DMS153 treated with DMSO at 0.1 percent for 48 hours (cell line): ENCODE measurements at regions not wholly inside any gene's neighbourhood (a gene's known extent, or its start where the extent isn't known, plus 50 kb on each side); places are given as distances from the start of the nearest gene placed in this dataset.
"Not testable (repeated sequence)": the region's sequence is repeated elsewhere in the genome, so short reads cannot be mapped to it uniquely, and the experiment has no call there.

Experiments used
- DNase-seq: peaks from one replicate; lab custom pipeline; 2025; ENCODE audit not compliant: unreplicated experiment; lab: John Stamatoyannopoulos, UW

DNA sequence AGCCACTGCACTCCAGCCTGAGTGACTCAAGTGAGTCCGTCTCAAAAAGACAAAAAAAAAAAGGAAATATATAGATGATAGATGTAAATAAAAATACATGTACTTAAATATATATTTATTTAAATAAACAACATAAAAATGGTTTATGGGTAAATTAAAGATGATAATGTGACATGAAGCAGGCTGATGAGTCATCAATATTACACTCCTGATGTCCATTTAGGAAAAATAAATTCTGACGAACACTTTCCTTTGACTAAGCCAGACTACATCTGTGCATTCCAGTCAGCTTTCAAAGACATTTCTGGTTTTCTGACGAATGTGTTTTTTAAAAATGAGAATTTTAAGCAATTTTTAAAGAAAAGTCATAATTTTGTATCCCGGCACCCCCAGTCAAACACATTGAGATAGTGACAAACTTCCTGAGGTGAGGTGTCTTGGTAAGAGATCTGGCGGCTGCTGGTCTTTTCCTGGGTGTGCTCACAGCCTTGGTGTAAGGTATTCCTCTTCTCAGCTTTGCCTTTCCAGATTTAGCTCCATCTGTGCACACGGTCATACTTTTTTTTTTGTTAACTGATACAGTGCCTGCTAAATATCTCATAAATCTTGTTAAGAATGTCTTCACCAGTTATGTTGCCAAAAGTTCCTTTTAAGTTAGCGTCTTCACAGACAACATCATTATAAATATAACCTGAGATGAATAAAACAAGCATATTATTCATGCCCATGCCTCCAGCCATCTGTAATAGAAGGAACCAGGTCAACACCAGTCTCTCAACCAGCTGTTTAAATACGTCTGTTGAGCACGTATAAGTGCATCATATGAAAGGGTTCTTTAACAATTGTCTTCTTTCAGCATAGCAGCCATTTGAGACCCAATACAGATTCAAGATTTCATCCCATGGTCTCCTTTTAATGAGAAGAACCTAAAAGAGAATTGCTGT, 214.5 kb upstream of the PLD5 start:
- DNase-seq, result no peak

DNA sequence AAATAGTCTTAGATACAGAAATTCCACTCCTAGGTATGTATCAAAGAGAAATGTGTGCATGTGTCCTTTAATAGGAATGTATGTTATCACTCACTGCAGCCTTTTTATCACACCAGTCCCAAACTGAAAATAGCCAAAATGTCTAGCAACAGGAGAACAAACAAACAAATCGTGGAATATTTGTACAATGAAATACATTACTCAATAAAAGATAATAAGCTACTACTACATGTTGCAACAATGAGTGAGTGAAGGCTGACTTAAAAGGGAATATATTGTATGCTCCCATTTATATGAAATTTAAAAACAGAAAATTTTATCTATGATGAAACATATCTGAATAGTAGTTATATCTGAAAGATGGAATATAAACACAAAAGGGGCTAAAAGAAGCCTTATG, 212.1 kb upstream of the PLD5 start:
- DNase-seq, result no peak

DNA sequence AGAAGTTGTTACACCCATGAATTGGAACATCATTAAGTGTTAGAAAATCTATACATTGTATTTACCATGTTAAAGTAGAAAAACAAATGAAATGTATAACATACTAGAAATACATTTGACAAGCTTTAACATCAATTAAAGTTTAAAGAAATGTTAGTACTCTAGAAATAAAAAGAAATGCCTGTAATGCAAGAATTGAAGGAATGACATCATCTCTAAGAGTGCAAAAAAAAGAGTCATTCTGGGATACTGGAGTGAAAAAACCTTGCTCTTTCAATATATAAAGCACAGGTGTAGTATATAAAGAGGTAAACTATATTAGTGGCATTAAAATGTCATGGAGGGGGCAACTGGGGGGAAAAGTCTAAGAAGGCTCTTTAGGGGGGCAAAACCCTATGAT, 210.8 kb upstream of the PLD5 start:
- DNase-seq, result no peak

DNA sequence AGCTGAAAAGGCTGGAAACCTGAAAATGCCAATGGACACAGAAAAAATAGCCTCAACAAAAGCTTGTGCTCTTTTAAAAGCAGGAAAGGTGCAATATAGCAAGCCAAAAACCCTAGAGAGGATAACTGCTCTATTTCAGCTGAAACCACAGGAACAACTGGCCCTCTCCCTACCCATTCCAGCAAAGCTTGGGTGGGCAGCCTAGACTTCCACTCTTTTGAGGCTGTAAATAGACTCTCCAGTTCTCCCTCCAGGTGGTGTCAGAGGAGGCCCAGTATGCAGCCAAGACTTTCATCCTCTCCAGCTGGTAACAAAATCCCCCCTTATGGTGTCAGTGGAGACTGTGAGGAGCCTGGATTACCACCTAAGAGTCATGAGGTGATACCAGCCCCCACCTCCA, 206.9 kb upstream of the PLD5 start:
- no peak for DNase-seq

DNA sequence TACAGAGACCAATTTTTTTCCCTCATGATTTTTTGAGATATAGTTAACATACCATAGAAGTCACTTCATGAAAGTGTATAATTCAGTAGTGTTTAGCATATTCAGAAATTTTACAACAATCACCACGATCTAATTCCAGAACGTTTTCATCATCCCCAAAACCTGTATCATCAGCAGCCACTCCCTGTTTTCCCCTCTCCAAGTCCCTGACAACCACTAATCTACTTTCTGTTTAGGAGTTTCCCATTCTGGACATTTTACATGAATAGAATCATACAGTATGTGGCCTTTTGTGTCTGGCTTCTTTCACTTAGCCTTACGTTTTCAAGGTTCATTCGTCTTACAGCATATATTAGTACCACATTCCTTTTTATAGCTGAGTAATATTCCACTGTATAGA, 204.2 kb upstream of the PLD5 start:
- no peak for DNase-seq

DNA sequence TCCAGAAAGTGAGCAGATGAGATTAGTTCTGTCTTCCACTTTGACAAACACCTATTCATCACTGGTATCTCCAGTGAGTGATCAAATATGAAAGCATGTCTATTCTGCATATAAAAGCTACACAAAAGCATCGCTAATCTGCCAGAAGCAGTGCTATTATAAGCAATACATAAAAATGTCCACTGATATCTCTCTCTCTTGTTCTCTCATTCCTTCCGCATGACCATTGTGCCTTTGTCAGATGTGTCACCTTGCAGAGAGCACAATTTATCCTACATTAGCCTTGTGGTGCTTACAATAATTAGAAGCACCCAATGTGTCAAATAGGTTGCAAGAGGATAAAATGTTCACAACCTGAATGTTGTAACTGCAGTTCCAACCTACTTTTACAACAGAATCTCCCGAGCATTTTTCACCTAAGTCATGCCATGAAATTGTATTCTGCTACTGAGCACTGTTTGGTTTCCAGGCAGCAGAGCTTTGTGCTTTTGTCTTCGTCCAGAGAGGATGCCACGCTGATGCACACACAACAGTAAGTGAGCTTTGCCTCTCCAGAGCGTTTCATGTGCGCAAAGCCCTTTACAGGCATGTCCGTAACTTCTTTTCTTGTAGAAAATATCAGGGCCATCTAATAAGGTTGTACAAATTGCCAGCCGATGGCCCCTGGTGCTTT, 198.7 kb upstream of the PLD5 start:
- DNase-seq, result no peak

DNA sequence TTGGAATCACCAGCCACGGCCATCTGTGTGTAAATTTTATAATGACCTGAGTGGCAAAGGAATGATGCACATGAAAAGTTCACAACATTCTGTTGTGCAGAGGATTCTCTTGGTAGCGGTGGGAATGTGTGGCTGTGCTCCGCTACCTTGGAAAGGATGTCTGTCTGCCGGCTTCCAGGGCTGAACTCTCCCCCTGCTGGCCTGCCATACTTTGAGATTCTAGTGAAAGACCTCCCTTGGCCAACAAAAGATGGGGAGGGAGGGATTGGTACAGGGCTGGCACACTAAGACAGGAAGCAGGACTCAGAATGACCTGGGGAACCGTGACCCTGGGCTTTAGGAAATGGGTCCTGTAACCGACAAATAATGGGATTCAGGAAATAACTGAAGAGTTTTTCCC, 194.5 kb upstream of the PLD5 start:
- DNase-seq, result no peak

DNA sequence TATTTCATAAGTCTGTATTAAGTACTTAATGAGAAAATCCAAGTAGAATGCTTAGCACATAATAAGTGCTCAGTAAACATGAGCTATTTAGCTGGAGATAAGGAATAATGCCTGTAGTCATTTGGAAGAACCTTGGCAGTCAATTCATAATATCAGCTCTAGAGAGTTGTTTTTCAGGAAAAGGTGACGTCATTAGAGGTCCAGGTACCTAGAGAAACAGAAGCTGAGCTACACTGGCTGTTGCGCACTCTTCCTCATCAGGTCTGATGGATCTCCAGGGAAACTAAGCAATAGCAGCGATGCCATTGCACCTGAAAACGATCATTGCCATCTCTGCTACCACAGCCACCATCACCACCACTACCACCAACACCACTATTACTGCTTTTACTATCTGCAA, 187.8 kb upstream of the PLD5 start:
- DNase-seq, result no peak

DNA sequence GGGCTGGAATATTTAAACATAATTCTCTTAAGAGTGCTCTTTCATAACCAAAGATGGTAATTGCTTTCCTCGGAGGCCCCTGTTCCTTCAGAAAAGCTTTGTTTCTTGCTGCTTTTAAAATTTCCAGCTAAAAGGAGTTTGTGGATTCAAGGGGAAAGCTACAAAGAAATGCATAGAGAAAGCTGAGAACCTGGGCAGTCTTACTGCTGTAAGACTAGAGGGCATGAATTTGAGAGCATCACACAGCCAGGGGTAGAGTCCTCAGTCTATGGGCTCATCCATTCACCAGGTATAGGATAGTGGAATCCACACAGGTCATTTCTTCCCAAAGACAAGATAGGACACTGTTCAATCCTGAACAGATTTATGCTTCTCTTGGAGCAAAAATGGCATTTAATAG, 186.3 kb upstream of the PLD5 start:
- no peak for DNase-seq

DNA sequence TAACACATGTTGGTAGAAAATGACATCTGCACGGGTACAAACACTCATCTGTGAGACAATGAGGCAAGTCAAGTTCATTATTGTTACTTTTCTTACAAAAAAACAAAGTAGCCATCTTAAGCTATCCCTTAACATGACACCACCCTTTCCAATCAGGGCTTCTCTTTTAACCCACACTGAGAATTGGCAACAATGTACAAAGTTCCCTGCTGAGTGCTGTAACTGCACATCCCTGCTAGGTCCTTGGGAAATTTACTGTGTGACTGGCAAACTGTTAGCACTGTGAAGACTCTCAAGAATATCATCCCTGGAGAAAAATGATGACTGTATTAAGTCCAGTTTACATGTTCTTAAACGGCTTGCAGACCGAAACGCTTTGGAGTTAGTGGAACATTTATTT, 185.8 kb upstream of the PLD5 start:
- DNase-seq, result no peak

DNA sequence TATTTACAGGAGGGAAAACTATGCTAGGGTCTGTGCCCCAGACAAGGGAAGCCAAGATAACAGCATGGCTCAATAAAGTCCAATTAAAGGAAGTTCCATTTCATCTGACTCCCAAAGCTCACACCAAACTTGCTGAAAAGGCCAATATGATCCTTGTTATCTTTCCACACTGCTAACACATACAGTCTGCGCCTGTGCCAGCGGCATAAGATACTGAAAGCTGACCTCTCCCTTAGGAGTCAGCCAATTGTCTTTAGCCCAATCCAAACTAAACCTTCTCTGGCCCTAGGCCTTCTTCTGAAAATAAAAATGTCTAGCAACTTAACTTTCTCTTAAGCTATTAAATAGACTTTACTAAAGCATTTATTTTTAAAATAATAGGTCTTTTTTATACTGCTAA, 179.0 kb upstream of the PLD5 start:
- no peak for DNase-seq

DNA sequence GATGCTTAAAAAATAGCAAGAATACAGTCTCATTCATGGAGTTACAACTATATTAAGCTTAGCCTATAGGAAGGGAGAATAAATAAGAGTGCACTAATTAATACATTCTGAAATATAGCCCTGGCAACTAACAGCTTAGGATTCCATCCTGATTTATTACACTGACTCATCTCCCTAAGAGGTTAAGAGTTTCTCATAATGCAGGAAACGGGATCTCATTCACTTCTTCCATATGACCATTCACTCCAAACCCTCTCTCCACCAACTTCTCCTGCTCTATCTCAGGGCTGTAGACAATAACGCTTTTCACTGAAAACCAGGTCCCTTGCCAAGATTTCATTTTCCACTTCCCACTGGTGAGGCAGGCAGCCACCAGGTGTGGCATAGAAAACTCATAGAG, 168.5 kb upstream of the PLD5 start:
- DNase-seq, result no peak

DNA sequence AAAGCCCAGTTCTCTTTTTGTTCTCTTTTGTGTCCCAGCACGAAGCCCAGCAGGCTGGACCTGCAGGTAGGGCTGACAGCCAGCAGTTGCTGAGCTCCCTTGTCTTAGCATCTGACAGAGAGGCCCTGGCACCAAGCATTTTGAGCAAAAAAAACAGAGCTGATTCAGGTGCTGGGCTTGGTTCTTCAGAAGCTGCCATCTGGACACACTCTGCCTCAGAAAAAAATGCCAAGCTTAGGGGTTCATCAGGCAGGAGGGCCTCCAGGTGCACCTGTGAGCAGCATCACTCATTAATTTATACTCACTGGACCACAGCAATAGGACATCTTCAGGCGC, 167.1 kb upstream of the PLD5 start:
- no peak for DNase-seq

DNA sequence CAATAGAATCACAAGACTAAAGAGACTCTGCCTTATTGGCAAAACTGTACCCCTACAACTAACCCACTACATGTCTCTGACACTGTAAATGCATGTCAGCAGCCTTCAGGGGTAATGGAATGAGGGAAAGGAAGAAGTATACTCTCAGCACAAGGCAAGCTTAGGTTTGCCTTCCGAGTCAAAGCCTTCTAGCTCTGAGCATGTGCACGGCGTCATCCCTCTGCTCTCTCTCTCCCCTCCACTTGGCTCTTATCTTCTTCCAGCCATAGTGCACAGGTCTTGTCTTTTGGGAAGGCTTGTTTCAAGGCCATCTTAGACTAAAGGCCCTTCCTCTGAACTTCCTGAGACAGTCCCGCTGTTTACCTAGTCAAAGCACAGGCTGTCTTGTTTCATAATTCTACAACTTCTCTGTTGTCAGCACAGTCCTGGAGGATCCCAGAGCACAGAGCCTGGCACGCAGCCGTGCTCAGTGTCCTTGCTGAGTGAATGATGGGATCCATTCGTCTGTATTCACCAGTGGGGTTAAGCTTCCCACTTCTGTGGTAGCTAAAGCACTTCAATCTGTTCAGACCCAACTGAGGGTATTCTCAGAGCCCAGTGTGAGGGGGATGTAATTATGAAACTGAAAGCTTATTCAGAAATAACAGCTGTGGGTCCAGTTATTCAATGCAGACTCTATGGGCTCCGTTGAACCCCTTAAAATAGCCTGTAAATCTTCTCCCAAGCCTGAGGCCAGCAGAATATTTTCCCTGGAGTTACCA, 166.5 kb upstream of the PLD5 start:
- no peak for DNase-seq

DNA sequence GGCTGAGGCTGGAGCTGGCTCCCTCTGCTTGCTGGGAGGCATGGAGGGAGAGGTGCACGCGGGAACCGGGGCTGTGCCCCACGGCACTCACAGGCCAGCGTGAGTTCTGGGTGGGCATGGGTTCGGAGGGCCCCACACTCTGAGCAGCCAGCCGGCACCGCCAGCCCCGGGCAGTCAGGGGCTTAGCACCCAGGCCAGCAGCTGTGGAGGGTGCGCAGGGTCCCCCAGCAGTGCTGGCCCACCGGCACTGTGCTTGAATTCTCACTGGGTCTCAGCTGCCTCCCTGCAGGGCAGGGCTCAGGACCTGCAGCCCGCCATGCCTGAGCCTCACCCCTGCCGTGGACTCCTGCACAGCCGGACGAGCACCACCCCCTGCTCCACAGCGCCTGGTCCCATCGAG, 164.9 kb upstream of the PLD5 start:
- no peak for DNase-seq

DNA sequence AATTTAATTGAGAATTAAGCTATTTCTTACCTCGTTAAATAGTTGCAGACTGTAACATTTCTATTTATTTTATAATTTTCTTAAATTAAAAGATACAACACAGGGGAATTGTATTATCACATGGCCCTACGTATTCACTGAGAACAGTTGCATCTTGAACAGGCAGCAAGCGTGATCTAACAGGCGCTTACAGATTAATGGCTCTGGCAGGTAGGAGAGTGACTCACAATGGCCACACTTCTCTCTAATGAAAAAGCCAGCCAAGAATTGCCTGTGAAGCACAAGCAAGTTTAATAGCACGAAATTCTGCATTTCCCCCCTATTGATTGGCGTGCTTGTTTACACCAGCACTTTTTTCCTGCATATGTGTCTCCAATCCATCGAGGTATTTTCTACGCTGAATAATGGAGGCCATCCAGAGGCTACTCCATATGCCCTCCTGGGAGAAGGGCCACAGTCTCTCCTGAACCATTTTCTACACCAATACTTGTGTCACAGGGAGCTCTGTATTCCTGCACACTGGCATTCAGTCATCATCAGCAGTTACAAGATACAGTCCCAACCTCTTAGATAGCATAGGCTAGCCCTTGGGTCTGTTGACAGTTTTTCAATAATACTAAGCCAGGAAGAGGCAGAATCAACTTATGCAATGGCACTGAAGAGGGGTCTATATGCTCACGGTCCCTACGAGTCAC, 150.6 kb upstream of the PLD5 start:
- no peak for DNase-seq

DNA sequence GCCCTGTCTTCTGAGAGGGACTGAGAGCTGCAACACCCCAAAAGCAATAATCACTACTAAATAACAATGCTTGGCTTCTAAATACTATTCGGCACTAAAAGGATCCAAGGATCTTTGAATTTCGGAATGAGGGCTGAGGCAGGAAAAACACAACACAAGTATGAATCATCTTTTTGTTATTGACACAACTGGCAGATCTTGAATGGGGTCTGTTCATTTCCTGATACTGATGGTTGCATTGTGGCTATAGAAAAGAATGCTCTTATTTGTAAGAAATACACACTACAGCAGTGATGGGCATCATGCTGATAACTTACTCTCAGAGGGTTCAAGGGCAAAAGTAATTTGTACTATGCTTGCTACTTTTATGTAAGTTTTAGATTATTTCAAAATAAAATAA, 149.2 kb upstream of the PLD5 start:
- no peak for DNase-seq

DNA sequence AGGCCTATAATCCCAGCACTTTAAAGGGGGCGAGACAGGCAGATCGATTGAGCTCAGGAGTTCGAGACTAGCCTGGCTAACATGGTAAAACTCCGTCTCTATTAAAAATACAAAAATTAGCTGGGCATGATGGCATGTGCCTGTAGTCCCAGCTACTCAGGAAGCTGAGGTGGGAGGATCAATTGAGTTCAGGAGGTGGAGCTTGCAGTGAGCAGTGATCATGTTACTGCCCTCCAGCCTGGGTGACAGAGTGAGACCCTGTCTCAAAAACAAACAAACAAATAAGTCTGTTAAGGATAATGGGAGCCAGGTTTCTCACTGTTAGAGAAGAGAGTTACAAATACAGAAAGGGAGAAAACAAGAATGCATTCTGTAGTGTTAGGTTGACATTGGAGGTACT, 148.7 kb upstream of the PLD5 start:
- DNase-seq, result not testable (repeated sequence)

DNA sequence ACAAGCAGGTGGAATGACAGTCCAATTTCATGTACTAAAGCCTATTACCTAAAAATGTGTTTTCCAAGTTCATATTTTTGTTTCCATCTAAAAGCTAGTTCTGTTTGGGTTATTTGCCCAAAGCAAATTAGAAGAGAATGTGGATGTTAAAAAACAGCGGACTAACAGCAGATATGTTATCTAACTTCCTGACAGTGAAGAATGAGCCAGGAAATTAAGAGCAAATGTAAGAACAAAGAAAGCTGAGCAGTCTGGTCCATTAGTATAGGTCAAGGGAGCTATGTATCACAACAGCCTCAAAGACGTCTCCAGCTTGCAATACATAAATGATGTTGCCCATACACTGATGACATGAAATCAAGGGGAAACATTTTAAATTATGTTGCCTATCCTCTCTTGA, 145.5 kb upstream of the PLD5 start:
- no peak for DNase-seq

DNA sequence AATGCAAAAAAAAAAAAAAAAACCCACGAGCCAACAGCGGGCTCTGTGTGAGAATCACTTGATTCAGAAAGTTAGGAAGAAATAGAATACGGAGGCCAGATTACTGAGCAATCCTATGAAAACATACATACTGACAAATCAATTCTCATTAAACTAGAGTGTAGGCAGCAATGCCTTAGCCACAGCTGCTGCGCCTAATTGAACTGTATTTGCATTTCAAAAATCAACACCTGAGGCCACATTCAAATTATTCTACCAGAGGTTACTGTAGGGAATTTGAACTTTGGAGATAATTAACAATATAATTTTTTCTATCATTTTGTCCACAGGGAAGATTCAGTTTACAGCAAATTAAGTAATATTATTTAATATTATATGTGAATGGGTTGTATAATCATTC, 138.4 kb upstream of the PLD5 start:
- no peak for DNase-seq

DNA sequence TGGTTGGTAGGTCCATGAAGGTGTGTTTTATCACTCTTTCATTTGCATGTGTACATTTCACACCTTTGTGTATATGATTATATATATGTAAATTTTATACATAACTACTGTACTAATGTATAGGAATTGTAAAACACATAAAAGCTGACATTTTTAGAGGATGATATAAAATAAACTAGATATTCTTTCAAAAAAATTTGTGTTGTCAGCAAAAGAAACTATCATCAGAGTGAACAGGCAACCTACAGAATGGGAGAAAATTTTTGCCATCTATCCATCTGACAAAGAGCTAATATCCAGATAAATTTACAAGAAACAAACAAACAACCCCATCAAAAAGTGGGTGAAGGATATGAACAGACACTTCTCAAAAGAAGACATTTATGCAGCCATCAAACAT, 129.3 kb upstream of the PLD5 start:
- DNase-seq, result not testable (repeated sequence)
